ENCODE measurements at regions not wholly inside any gene's neighbourhood (a gene's known extent, or its start where the extent isn't known, plus 50 kb on each side); places are given as distances from the start of the nearest gene placed in this dataset.

DNA sequence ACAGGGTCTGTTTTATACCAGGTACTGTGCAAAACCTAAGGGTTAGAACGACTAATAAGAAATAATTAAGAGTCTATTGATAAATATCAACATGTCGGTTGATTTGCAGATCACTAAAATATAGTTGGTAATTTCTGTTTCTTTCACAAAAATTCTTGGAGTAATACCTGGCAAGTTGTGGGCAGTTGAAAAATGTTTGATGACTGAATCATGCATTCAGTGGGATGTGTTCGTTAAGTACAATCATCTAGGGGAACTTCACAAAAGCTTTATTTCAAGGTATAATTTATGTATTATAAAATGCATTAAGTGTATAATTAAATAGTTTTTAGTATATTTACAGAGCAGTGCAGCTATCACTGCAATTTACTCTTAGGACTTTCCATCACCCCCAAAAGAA is 120.0 kb downstream of the KCNA5 start:
- Histone ChIP-seq H3K4me1 (ENCODE audit: control insufficient read depth in 4 of 4, insufficient read depth in 4 of 4, low read length in 3 of 4) (no peaks in the 10 kb centered on the region), H3K9me3 (ENCODE audit: control insufficient read depth in 4 of 4, low read length in 3 of 4) (no peaks in the 10 kb centered on the region), H3K36me3 (ENCODE audit: control insufficient read depth in 4 of 4, insufficient read depth in 3 of 4, low read depth in 1 of 4, low read length in 3 of 4) (no peaks in the 10 kb centered on the region), H3K27ac (ENCODE audit: low read depth in 1 of 2, low read length in 2 of 2) (no peak overlapping the region), H3K9ac (ENCODE audit: low read depth in 1 of 2, low read length in 2 of 2) (no peak overlapping the region), H3K27me3 (ENCODE audit: control insufficient read depth in 4 of 4, insufficient read depth in 4 of 4, low read length in 3 of 4) (peaks cover 0 to 4% (median 0%) of the 10 kb centered on the region in 4 donors), H3K4me3 (ENCODE audit: low read depth in 1 of 3, low read length in 3 of 3) (no peak overlapping the region)
- TF ChIP-seq SP1 (IDR thresholded peaks at IDR 0.05) (no peak), HNF4A (conservative IDR thresholded peaks at IDR 0.05) (no peak), JUND (IDR thresholded peaks at IDR 0.05) (no peak), YY1 (IDR thresholded peaks at IDR 0.05) (no peak), TAF1 (conservative IDR thresholded peaks at IDR 0.05) (no peak), RAD21 (IDR thresholded peaks at IDR 0.05) (no peak), NR2F2 (IDR thresholded peaks at IDR 0.05) (no peak), EGR1 (IDR thresholded peaks at IDR 0.05; ENCODE audit: low read depth in 2 of 2) (no peak), FOXA2 (IDR thresholded peaks at IDR 0.05) (no peak), FOXA1 (IDR thresholded peaks at IDR 0.05) (no peak), HNF4G (IDR thresholded peaks at IDR 0.05) (no peak), RXRA (IDR thresholded peaks at IDR 0.05) (no peak), ZBTB33 (IDR thresholded peaks at IDR 0.05) (no peak), REST (IDR thresholded peaks at IDR 0.05) (no peak), CTCF (IDR thresholded peaks at IDR 0.05; ENCODE audit: low read depth, low read length, missing input control) (no peak), GABPA (IDR thresholded peaks at IDR 0.05 in 1 of 2, conservative IDR thresholded peaks at IDR 0.05 in 1 of 2) (no peak)
- TF ChIP-seq, protein P1, sequence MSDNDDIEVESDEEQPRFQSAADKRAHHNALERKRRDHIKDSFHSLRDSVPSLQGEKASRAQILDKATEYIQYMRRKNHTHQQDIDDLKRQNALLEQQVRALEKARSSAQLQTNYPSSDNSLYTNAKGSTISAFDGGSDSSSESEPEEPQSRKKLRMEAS (IDR thresholded peaks at IDR 0.05) = no peak
- 77% methylated on average over 3 of the region's 3 CpGs for WGBS
- DNase-seq (ENCODE audit: low spot score) = no peak
